Thyroid gland (tissue), 4 donors: ENCODE measurements at regions not wholly inside any gene's neighbourhood (a gene's known extent, or its start where the extent isn't known, plus 50 kb on each side); places are given as distances from the start of the nearest gene placed in this dataset.

Experiments
- POLR2A ChIP-seq, 2 donors: fragments of 450-650 bp; IDR thresholded peaks; one replicate each; pipeline ENCODE4 v1.6.1; 2017; ENCODE audit warnings: antibody characterized with exemption in 2 of 2, mild to moderate bottlenecking in 2 of 2, moderate library complexity in 1 of 2
- TF ChIP-seq, protein P1 (sequence below), 6 experiments: fragments of 200-600 bp in 3 of 6; fragments of 450-650 bp in 3 of 6; sonication (generic) in 3 of 6; IDR thresholded peaks; one replicate each; pipeline ENCODE4 v1.5.1; 2016 to 2019; ENCODE audit warnings: antibody characterized with exemption in 6 of 6, mild to moderate bottlenecking in 2 of 6, inconsistent platforms in 1 of 6, moderate library complexity in 1 of 6

DNA sequence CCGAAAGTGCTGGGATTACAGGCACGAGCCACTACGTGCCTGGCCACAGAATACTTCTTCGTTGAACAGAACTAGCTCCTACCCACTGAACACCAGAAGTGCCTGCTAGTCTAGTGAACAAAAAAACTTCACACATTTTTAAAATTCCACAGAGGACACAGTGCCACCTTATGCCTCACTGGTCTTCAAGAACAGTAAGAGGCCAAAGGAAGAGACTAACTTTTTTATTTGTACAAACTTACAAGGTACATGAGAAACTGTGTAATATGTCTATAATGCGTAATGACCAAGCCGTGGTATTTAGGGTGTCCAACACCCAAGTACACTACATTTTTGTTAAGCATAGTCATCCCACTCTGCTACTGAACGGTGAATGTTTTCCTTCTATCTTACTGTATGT lies 144.4 kb upstream of the PTER start:
- TF ChIP-seq, protein P1, sequence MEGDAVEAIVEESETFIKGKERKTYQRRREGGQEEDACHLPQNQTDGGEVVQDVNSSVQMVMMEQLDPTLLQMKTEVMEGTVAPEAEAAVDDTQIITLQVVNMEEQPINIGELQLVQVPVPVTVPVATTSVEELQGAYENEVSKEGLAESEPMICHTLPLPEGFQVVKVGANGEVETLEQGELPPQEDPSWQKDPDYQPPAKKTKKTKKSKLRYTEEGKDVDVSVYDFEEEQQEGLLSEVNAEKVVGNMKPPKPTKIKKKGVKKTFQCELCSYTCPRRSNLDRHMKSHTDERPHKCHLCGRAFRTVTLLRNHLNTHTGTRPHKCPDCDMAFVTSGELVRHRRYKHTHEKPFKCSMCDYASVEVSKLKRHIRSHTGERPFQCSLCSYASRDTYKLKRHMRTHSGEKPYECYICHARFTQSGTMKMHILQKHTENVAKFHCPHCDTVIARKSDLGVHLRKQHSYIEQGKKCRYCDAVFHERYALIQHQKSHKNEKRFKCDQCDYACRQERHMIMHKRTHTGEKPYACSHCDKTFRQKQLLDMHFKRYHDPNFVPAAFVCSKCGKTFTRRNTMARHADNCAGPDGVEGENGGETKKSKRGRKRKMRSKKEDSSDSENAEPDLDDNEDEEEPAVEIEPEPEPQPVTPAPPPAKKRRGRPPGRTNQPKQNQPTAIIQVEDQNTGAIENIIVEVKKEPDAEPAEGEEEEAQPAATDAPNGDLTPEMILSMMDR (IDR thresholded peaks at IDR 0.05): no peak
- no peak for TF ChIP-seq POLR2A (IDR thresholded peaks at IDR 0.05)
